IMR-90 (cell line): ENCODE measurements at regions not wholly inside any gene's neighbourhood (a gene's known extent, or its start where the extent isn't known, plus 50 kb on each side); places are given as distances from the start of the nearest gene placed in this dataset.
A peak's percentile ranks its signal among the peaks of the same experiment; 100 is the strongest.

Experiments used
- BHLHE40 ChIP-seq: fragments of 150-350 bp; IDR thresholded peaks from 2 replicates; pipeline ENCODE4 v1.6.1; 2016; ENCODE audit warnings: mild to moderate bottlenecking, low read depth, low read length
- CEBPB ChIP-seq: IDR thresholded peaks from 2 replicates; pipeline ENCODE4 v1.6.1; 2012; ENCODE audit warnings: low read depth, low read length, improper control_type of control experiment
- MAFK ChIP-seq: IDR thresholded peaks from 2 replicates; pipeline ENCODE4 v1.6.1; 2012; ENCODE audit warnings: low read depth, low read length, improper control_type of control experiment
- MXI1 ChIP-seq: IDR thresholded peaks from 2 replicates; pipeline ENCODE4 v1.6.1; 2012; ENCODE audit warnings: low read depth, mild to moderate bottlenecking, low read length, moderate library complexity, borderline replicate concordance
- POLR2A ChIP-seq: IDR thresholded peaks from 2 replicates; pipeline ENCODE4 v1.6.1; 2012; ENCODE audit warnings: mild to moderate bottlenecking, low read depth, low read length
- RAD21 ChIP-seq: IDR thresholded peaks from 2 replicates; pipeline ENCODE4 v1.6.1; 2012; ENCODE audit warnings: low read length, improper control_type of control experiment
- RCOR1 ChIP-seq: IDR thresholded peaks from 2 replicates; pipeline ENCODE4 v1.6.1; 2012; ENCODE audit warnings: mild to moderate bottlenecking, low read length, improper control_type of control experiment; ENCODE audit not compliant: insufficient replicate concordance
- RFX5 ChIP-seq: IDR thresholded peaks from 2 replicates; pipeline ENCODE4 v1.8.0; 2012; ENCODE audit warnings: low read depth, mild to moderate bottlenecking, low read length, moderate library complexity
- SMC3 ChIP-seq: fragments of 150-350 bp; IDR thresholded peaks from 2 replicates; pipeline ENCODE4 v1.6.1; 2016; ENCODE audit warnings: low read depth, mild to moderate bottlenecking, antibody characterized with exemption, low read length, moderate library complexity
- TF ChIP-seq, protein P1 (sequence below): conservative IDR thresholded peaks from 2 replicates; pipeline ENCODE4 v1.5.1; 2012; ENCODE audit warnings: mild to moderate bottlenecking, low read depth, low read length, improper control_type of control experiment
- TF ChIP-seq, protein P2 (sequence below): fragments of 150-350 bp; IDR thresholded peaks from 2 replicates; pipeline ENCODE4 v1.6.1; 2017; ENCODE audit warnings: mild to moderate bottlenecking, antibody characterized with exemption, low read length, low read depth
- TF ChIP-seq, protein P3 (sequence below): fragments of 150-350 bp; IDR thresholded peaks from 2 replicates; pipeline ENCODE4 v1.6.1; 2016; ENCODE audit warnings: low read depth, mild to moderate bottlenecking, low read length, moderate library complexity, borderline replicate concordance

DNA sequence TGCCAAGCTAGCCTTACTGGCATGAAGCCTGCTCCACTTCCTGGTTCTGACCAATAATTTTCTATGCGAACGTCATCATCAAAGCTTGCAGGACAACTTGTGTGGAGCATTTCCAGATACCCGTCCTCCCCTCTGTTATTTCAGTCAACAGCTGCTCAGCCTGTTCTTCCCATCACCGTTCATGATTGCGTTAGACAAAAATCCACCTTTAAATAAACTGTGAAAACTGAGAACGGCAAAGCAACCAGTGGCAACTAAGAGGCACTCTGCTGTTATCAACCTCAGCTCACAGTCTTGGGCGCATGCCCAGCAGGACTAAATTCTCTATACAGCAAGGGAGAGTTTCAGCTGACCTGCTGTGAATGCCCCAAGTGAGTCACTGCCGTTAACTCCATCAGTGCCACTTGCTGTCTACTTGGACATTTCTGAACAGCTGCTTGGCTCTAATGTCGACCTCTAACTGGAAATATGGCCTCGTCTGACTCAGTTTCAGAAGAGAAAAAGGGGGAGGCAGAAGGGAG lies 207.4 kb upstream of the RUNX1 start:
- TF ChIP-seq, protein P1, sequence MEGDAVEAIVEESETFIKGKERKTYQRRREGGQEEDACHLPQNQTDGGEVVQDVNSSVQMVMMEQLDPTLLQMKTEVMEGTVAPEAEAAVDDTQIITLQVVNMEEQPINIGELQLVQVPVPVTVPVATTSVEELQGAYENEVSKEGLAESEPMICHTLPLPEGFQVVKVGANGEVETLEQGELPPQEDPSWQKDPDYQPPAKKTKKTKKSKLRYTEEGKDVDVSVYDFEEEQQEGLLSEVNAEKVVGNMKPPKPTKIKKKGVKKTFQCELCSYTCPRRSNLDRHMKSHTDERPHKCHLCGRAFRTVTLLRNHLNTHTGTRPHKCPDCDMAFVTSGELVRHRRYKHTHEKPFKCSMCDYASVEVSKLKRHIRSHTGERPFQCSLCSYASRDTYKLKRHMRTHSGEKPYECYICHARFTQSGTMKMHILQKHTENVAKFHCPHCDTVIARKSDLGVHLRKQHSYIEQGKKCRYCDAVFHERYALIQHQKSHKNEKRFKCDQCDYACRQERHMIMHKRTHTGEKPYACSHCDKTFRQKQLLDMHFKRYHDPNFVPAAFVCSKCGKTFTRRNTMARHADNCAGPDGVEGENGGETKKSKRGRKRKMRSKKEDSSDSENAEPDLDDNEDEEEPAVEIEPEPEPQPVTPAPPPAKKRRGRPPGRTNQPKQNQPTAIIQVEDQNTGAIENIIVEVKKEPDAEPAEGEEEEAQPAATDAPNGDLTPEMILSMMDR, result no peak; the same call in 1 of the 2 replicates
- TF ChIP-seq POLR2A (no peak), RCOR1 (peak; percentile 79), SMC3 (no peak), CEBPB (peak; percentile 74), MXI1 (no peak), BHLHE40 (peak; percentile 50; the same call in 1 of the 2 replicates), RAD21 (peak; percentile 40), MAFK (peak; percentile 41; the same call in 1 of the 2 replicates), RFX5 (no peak)
- TF ChIP-seq, protein P2, sequence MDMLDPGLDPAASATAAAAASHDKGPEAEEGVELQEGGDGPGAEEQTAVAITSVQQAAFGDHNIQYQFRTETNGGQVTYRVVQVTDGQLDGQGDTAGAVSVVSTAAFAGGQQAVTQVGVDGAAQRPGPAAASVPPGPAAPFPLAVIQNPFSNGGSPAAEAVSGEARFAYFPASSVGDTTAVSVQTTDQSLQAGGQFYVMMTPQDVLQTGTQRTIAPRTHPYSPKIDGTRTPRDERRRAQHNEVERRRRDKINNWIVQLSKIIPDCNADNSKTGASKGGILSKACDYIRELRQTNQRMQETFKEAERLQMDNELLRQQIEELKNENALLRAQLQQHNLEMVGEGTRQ, result 0 out of 2 replicates have a peak, but pooled peaks have one; percentile 23
- TF ChIP-seq, protein P3, sequence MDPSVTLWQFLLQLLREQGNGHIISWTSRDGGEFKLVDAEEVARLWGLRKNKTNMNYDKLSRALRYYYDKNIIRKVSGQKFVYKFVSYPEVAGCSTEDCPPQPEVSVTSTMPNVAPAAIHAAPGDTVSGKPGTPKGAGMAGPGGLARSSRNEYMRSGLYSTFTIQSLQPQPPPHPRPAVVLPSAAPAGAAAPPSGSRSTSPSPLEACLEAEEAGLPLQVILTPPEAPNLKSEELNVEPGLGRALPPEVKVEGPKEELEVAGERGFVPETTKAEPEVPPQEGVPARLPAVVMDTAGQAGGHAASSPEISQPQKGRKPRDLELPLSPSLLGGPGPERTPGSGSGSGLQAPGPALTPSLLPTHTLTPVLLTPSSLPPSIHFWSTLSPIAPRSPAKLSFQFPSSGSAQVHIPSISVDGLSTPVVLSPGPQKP, result no peak
